ENCODE measurements at regions not wholly inside any gene's neighbourhood (a gene's known extent, or its start where the extent isn't known, plus 50 kb on each side); places are given as distances from the start of the nearest gene placed in this dataset.

DNA sequence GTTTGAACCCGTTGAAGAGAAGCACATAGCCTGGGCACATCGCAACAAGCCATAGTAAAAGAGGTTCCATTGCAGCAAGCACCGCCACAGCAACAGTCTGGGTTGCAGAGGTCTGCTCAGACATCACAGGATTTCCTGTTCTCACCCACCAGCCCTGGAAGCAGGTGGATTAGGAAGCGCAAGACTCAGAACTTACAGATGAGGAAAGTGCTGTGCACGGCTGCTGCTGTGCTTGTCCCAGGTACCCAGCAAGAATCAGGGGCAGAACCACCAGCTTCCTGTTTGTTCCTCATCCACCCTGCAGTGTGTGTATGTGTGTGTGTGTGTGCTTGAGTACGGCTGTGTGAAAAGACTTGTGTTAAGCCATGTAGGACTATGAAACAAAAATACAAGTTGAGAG, 124.7 kb upstream of the IRX2 start:
- H3K27ac Mint-ChIP-seq, result no peak overlapping the region
- DNase-seq (ENCODE audit: low spot score), result no peak
- ATAC-seq, result no peak

DNA sequence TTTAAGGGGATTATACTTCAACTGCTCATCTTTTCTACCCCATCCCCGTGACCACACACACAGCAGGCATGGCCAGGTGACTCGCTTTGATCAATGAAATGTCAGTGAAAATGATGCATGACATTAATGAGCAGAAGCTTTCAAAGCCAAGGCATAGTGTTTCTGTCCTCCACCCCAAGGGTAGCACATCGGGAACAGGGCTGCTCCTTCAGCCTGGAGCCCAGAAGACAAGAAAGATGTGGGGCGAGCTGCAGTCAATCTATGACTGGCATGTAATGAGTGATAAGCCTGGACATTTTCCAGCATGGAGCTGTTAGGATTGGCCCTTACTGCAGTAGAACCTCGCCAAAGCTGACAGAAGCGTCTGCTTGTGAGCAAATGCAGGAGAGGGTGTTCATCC, 122.6 kb upstream of the IRX2 start:
- Histone ChIP-seq H3K36me3 (ENCODE audit: insufficient read depth) (peaks cover 5% of the 10 kb centered on the region; the same call in 1 of the 2 replicates), H3K27ac (ENCODE audit: low read depth) (no peak overlapping the region), H4K20me1 (replicated peaks; ENCODE audit: insufficient read depth) (no peaks in the 10 kb centered on the region), H3K27me3 (ENCODE audit: insufficient read depth) (no peaks in the 10 kb centered on the region), H3F3A (replicated peaks; ENCODE audit: low read depth) (no peaks in the 10 kb centered on the region), H3K79me2 (replicated peaks; ENCODE audit: insufficient read depth) (no peaks in the 10 kb centered on the region), H3K4me1 (ENCODE audit: insufficient read depth) (no peaks in the 10 kb centered on the region), H3K4me2 (no peak overlapping the region), H3K4me3 (no peak overlapping the region), H3K9me2 (ENCODE audit: insufficient read depth) (0 out of 2 replicates have a peak, but pooled peaks cover 3% of the 10 kb centered on the region), H2AFZ (no peak overlapping the region)
- DNase-seq (ENCODE audit: low spot score), result no peak
- no peaks in the 10 kb centered on the region for H3K36me3 Mint-ChIP-seq (ENCODE audit: low read depth)
- TF ChIP-seq ZNF114 (CRISPR knock-in tag; IDR thresholded peaks at IDR 0.05), result no peak
- TF ChIP-seq, protein P1, sequence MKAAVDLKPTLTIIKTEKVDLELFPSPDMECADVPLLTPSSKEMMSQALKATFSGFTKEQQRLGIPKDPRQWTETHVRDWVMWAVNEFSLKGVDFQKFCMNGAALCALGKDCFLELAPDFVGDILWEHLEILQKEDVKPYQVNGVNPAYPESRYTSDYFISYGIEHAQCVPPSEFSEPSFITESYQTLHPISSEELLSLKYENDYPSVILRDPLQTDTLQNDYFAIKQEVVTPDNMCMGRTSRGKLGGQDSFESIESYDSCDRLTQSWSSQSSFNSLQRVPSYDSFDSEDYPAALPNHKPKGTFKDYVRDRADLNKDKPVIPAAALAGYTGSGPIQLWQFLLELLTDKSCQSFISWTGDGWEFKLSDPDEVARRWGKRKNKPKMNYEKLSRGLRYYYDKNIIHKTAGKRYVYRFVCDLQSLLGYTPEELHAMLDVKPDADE (IDR thresholded peaks at IDR 0.05), result no peak
- TF ChIP-seq NANOG (IDR thresholded peaks at IDR 0.05; ENCODE audit: borderline replicate concordance), result no peak
- TF ChIP-seq POLR2AphosphoS5 (IDR thresholded peaks at IDR 0.05; ENCODE audit: low read depth), result no peak
- no peak overlapping the region for H3K4me3 Mint-ChIP-seq
- H3K9me3 Mint-ChIP-seq, result peaks cover 17% of the 10 kb centered on the region
- H3K27me3 Mint-ChIP-seq (ENCODE audit: insufficient read depth, low read depth, poor library complexity), result no peaks in the 10 kb centered on the region
- H3K4me1 Mint-ChIP-seq, result peaks cover 5% of the 10 kb centered on the region; the same call in 2 of the 3 replicates
- ATAC-seq, result no peak
- H3K27ac Mint-ChIP-seq, result no peak overlapping the region

More for the DNA sequence above, 124.7 kb upstream of the IRX2 start:
- Histone ChIP-seq H3K36me3 (ENCODE audit: insufficient read depth) (peaks cover 13% of the 10 kb centered on the region; the same call in 1 of the 2 replicates), H3K4me3 (no peak overlapping the region), H3F3A (replicated peaks; ENCODE audit: low read depth) (no peaks in the 10 kb centered on the region), H4K20me1 (replicated peaks; ENCODE audit: insufficient read depth) (no peaks in the 10 kb centered on the region), H3K9me2 (ENCODE audit: insufficient read depth) (0 out of 2 replicates have a peak, but pooled peaks cover 3% of the 10 kb centered on the region), H3K79me2 (replicated peaks; ENCODE audit: insufficient read depth) (no peaks in the 10 kb centered on the region), H3K4me1 (ENCODE audit: insufficient read depth) (no peaks in the 10 kb centered on the region), H3K27ac (ENCODE audit: low read depth) (no peak overlapping the region), H3K27me3 (ENCODE audit: insufficient read depth) (no peaks in the 10 kb centered on the region), H2AFZ (no peak overlapping the region), H3K4me2 (no peak overlapping the region)
- TF ChIP-seq POLR2AphosphoS5 (IDR thresholded peaks at IDR 0.05; ENCODE audit: low read depth), result no peak
- no peak for TF ChIP-seq JUNB (IDR thresholded peaks at IDR 0.05; ENCODE audit: unreplicated experiment)
- Mint-ChIP-seq H3K4me3 (no peak overlapping the region), H3K9me3 (peaks cover 31% of the 10 kb centered on the region), H3K27me3 (ENCODE audit: insufficient read depth, low read depth, poor library complexity) (peaks cover 3% of the 10 kb centered on the region), H3K36me3 (ENCODE audit: low read depth) (peaks cover 9% of the 10 kb centered on the region; the same call in 2 of the 3 replicates), H3K4me1 (peaks cover 5% of the 10 kb centered on the region; the same call in 2 of the 3 replicates)

DNA sequence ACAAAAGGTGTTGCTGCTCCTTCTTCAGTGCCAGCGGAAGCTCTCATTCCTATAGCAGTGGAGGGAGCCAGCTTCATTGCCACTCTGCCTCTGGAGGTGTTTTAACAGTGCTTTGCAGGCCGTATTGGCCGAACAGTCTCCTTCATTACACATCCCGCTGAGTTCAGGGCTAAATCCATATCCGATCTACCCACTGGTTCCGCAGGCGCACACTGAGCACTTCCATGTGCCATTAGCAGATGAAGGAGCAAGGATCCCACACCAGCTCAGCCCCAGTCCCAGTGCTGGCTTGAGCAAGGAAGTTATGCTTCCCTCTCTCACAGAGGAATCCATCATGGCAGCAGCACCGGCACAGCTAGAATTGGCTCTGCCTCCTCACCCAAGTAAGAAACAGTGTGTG, 121.2 kb upstream of the IRX2 start:
- Histone ChIP-seq H3K36me3 (ENCODE audit: insufficient read depth) (no peaks in the 10 kb centered on the region), H3K27me3 (ENCODE audit: insufficient read depth) (no peaks in the 10 kb centered on the region), H3K27ac (ENCODE audit: low read depth) (no peak overlapping the region), H3K4me1 (ENCODE audit: insufficient read depth) (no peaks in the 10 kb centered on the region), H3K4me2 (no peak overlapping the region), H2AFZ (0 out of 2 replicates have a peak overlapping the region, but pooled peaks have one; percentile 47), H3K9me2 (ENCODE audit: insufficient read depth) (0 out of 2 replicates have a peak, but pooled peaks cover 3% of the 10 kb centered on the region), H4K20me1 (replicated peaks; ENCODE audit: insufficient read depth) (no peaks in the 10 kb centered on the region), H3F3A (replicated peaks; ENCODE audit: low read depth) (no peaks in the 10 kb centered on the region), H3K79me2 (replicated peaks; ENCODE audit: insufficient read depth) (no peaks in the 10 kb centered on the region), H3K4me3 (no peak overlapping the region)
- H3K4me1 Mint-ChIP-seq, result peaks cover 4% of the 10 kb centered on the region; the same call in 2 of the 3 replicates
- DNase-seq (ENCODE audit: low spot score) (no peak), ATAC-seq (no peak)
- no peaks in the 10 kb centered on the region for H3K27me3 Mint-ChIP-seq (ENCODE audit: insufficient read depth, low read depth, poor library complexity)
- no peaks in the 10 kb centered on the region for H3K36me3 Mint-ChIP-seq (ENCODE audit: low read depth)
- no peak overlapping the region for H3K4me3 Mint-ChIP-seq
- H3K9me3 Mint-ChIP-seq, result peaks cover 2% of the 10 kb centered on the region; the same call in 1 of the 3 replicates
- no peak overlapping the region for H3K27ac Mint-ChIP-seq
- TF ChIP-seq, protein P1 (IDR thresholded peaks at IDR 0.05), result no peak
- TF ChIP-seq, protein P2, sequence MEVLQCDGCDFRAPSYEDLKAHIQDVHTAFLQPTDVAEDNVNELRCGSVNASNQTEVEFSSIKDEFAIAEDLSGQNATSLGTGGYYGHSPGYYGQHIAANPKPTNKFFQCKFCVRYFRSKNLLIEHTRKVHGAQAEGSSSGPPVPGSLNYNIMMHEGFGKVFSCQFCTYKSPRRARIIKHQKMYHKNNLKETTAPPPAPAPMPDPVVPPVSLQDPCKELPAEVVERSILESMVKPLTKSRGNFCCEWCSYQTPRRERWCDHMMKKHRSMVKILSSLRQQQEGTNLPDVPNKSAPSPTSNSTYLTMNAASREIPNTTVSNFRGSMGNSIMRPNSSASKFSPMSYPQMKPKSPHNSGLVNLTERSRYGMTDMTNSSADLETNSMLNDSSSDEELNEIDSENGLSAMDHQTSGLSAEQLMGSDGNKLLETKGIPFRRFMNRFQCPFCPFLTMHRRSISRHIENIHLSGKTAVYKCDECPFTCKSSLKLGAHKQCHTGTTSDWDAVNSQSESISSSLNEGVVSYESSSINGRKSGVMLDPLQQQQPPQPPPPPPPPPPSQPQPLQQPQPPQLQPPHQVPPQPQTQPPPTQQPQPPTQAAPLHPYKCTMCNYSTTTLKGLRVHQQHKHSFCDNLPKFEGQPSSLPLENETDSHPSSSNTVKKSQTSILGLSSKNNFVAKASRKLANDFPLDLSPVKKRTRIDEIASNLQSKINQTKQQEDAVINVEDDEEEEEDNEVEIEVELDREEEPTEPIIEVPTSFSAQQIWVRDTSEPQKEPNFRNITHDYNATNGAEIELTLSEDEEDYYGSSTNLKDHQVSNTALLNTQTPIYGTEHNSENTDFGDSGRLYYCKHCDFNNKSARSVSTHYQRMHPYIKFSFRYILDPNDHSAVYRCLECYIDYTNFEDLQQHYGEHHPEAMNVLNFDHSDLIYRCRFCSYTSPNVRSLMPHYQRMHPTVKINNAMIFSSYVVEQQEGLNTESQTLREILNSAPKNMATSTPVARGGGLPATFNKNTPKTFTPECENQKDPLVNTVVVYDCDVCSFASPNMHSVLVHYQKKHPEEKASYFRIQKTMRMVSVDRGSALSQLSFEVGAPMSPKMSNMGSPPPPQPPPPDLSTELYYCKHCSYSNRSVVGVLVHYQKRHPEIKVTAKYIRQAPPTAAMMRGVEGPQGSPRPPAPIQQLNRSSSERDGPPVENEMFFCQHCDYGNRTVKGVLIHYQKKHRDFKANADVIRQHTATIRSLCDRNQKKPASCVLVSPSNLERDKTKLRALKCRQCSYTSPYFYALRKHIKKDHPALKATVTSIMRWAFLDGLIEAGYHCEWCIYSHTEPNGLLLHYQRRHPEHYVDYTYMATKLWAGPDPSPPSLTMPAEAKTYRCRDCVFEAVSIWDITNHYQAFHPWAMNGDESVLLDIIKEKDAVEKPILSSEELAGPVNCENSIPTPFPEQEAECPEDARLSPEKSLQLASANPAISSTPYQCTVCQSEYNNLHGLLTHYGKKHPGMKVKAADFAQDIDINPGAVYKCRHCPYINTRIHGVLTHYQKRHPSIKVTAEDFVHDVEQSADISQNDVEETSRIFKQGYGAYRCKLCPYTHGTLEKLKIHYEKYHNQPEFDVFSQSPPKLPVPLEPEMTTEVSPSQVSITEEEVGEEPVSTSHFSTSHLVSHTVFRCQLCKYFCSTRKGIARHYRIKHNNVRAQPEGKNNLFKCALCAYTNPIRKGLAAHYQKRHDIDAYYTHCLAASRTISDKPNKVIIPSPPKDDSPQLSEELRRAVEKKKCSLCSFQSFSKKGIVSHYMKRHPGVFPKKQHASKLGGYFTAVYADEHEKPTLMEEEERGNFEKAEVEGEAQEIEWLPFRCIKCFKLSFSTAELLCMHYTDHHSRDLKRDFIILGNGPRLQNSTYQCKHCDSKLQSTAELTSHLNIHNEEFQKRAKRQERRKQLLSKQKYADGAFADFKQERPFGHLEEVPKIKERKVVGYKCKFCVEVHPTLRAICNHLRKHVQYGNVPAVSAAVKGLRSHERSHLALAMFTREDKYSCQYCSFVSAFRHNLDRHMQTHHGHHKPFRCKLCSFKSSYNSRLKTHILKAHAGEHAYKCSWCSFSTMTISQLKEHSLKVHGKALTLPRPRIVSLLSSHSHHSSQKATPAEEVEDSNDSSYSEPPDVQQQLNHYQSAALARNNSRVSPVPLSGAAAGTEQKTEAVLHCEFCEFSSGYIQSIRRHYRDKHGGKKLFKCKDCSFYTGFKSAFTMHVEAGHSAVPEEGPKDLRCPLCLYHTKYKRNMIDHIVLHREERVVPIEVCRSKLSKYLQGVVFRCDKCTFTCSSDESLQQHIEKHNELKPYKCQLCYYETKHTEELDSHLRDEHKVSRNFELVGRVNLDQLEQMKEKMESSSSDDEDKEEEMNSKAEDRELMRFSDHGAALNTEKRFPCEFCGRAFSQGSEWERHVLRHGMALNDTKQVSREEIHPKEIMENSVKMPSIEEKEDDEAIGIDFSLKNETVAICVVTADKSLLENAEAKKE (CRISPR knock-in tag; IDR thresholded peaks at IDR 0.05), result no peak
- TF ChIP-seq POLR2AphosphoS5 (IDR thresholded peaks at IDR 0.05; ENCODE audit: low read depth), result no peak
- TF ChIP-seq CREB1 (CRISPR knock-in tag; IDR thresholded peaks at IDR 0.05; ENCODE audit: low read depth), result no peak
- no peak for TF ChIP-seq ZNF331 (CRISPR knock-in tag; IDR thresholded peaks at IDR 0.05; ENCODE audit: low read depth)
- no peak for TF ChIP-seq NANOG (IDR thresholded peaks at IDR 0.05; ENCODE audit: borderline replicate concordance)
- TF ChIP-seq JUNB (IDR thresholded peaks at IDR 0.05; ENCODE audit: unreplicated experiment), result no peak
